NCI-H345 (cell line): ENCODE measurements at regions not wholly inside any gene's neighbourhood (a gene's known extent, or its start where the extent isn't known, plus 50 kb on each side); places are given as distances from the start of the nearest gene placed in this dataset.

Experiments
- DNase-seq: peaks from one replicate; lab custom pipeline; 2025; lab: John Stamatoyannopoulos, UW

GRCh38 chr3:106176734-106177133 is 307.9 kb upstream of the CBLB start:
- no peak for DNase-seq

GRCh38 chr3:106182950-106183511 is 314.2 kb upstream of the CBLB start:
- no peak for DNase-seq

DNA sequence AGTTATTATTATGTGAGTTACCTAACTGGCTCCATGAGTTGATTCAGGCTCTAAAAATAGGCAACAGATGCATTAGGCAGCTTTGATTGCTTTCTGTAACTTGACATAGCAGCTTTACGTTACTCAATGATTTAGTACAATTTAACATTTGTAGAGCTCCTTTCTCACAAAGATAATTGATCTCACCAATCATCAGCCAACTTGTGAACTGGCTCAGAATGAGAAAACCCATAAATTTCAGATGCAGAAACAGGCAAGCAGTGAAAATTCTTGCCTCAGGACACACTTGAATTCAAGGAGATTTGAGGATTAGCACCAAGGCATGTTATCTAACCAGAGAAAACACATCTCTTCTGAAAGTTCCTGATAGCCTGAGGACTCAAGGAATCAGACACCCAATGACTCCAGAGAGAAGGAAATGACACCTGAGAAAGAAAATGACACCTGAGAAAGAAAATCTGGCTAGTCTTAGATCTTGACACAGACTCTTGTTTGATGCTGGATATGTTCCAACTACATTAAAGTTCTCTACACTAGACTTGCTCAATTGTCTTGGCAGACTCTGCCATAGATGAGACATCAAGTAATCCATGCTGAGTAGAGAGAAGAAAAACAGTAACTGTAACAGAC is 315.1 kb upstream of the CBLB start:
- no peak for DNase-seq

GRCh38 chr3:106184540-106185457 is 316.0 kb upstream of the CBLB start:
- no peak for DNase-seq

GRCh38 chr3:106185949-106186348 is 317.1 kb upstream of the CBLB start:
- DNase-seq, result no peak

- DNase-seq, result no peak
These were observed 321.5 kb upstream of the CBLB start for GRCh38 chr3:106190296-106190695.

- DNase-seq, result no peak
These were observed 322.4 kb upstream of the CBLB start for GRCh38 chr3:106191211-106191610.

GRCh38 chr3:106191913-106192312 is 323.1 kb upstream of the CBLB start:
- DNase-seq, result no peak

- DNase-seq, result no peak
These were observed 325.1 kb upstream of the CBLB start for GRCh38 chr3:106193876-106194275.

DNA sequence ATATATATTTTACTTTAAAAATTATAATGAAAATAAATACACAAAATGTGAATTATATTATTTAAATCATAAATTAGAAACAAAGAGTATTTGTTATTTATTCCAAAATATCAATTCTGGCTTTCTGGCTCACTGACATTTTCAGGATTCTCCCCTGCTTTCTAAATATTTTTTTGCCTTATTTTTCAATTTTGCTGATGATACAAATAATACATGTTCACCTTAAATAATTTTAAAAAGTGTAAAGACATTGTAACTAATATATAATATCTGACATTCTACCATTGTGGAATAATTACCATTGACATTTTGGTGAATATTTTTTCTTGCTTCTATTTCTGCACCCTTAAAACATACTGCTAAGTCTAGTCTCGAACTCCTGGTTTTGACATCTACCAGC is 325.9 kb upstream of the CBLB start:
- no peak for DNase-seq

DNA sequence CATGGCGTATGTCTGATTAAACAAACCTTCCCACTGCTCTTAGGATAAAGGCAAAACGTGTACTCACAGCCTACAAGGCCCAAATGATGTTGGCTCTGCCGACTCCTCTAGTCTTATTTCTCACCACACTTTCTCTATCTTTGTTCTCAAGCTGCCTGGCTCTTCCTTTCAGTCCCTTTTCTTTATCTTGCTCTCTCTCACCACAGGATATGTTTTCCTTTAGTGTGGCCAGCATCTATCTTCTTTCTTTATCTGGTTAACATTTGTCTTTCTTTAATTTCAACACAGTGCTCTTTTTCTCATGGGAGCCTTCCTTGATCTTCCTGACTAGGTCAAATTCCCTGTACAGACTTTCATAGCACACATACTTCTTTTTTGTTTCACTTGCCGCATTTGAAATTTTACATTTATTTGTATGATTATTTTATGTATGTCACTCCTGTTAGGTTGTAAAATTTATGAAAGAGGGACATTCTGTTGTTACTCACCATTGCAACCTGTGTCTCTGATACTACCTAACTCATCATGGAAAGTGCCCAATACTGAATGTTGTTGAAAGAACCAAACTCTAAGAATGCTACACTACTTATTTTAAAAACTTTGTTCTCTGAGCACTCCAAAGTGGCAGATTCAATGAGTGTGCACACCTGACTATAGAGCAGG is 328.9 kb upstream of the CBLB start:
- no peak for DNase-seq

GRCh38 chr3:106204160-106204868 is 335.5 kb upstream of the CBLB start:
- no peak for DNase-seq

DNA sequence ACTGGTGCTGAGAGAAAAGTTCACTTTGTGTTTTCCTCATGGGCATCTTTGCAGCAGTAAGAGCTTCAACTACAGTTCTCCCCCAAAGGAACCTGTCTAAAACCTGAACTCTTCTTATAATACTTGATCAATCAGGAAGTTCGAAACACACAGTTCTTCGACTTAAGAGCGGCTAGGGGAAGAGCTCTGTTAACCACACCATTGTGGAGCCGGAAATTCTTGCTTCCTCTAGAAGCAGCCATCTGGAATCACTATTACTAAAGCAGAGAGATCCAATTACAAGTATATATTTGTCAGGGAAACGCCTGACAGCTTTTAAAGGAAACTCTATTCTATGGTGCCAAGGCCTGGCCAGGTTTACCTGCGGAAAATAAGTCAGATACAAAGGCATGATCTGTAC is 337.3 kb upstream of the CBLB start:
- DNase-seq, result no peak

- no peak for DNase-seq
These were observed 337.8 kb upstream of the CBLB start for GRCh38 chr3:106206613-106207012.

- no peak for DNase-seq
These were observed 339.4 kb upstream of the CBLB start for GRCh38 chr3:106208251-106208650.

DNA sequence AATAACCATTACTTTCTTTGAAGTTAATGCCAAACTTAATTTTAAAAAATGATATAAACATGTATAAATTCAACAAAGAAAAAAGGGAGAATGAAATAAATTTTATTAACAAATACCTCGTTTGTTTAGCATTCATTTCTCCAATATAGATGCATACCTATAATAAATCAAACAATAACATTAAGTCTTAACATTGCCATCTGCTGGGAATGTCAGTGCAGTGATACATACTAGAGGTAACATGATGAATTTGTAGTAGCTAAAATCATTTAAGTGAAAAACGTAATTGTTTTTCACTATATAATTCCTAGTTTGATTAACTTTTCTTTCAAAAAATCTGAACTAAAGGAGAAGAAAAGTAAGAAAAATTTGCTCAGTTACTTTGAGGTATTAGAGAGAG is 340.2 kb upstream of the CBLB start:
- no peak for DNase-seq

DNA sequence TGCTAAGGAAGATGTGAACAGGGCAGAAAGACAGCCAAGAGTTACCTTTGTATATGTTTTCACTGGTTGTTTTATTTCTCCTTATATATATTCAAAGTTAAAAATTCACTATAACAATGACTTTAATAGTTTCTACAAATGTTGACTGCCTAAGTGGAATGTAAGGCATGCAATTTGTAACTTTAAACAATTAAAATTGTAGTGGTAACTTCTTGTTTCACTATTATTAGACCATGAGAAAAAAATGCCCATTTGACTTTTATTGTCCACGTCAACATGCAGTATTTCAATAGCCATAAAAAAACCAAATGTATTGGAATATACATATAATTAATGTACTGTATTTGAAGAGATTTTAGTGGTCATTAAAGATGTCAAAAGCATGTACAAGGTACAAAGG is 340.7 kb upstream of the CBLB start:
- no peak for DNase-seq

GRCh38 chr3:106210923-106211322 is 342.1 kb upstream of the CBLB start:
- DNase-seq, result no peak

DNA sequence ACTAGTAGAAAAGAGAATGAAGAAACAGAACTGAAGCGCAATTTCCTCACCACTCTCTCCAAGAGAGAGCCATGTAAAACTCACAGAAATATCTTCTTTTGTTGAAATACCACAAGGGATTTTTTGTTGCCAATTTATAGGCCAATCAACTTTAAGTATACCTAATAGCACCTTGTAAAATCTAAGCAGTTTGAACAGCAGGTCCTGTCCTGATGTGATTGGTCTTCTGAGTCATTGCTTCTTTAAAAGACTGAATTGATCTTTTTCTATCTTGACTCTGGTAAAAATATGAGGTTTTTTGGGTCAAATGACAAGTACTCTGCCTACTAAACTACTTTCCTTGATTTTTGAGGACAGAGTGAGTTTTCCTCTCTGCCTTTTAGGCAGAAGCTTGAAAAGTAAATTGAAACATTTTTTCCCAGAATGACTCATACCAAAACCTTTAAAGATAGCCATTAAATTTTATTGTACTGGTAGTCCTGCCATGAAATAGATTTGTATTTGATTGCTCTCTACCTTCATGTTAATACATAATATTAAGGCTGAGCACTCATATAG is 343.9 kb upstream of the CBLB start:
- DNase-seq, result no peak

GRCh38 chr3:106213954-106214353 is 345.1 kb upstream of the CBLB start:
- DNase-seq, result no peak

GRCh38 chr3:106214641-106215040 is 345.8 kb upstream of the CBLB start:
- no peak for DNase-seq

- DNase-seq, result no peak
These were observed 346.2 kb upstream of the CBLB start for GRCh38 chr3:106215047-106215446.
